ENCODE measurements at regions not wholly inside any gene's neighbourhood (a gene's known extent, or its start where the extent isn't known, plus 50 kb on each side); places are given as distances from the start of the nearest gene placed in this dataset.
"Not testable (repeated sequence)": the region's sequence is repeated elsewhere in the genome, so short reads cannot be mapped to it uniquely, and the experiment has no call there.

GRCh38 chr6:44023586-44024454 lies 103.4 kb downstream of the MRPL14 start:
- no peaks in the 10 kb centered on the region for H3K4me1 ChIP-seq (ENCODE audit: insufficient read depth, low read length)
- H3K27me3 ChIP-seq (ENCODE audit: insufficient read depth, low read length), result peaks cover 4% of the 10 kb centered on the region
- no peak overlapping the region for H3K4me3 ChIP-seq (ENCODE audit: low read length)
- H3K9me3 ChIP-seq (ENCODE audit: low read length), result no peaks in the 10 kb centered on the region
- no peaks in the 10 kb centered on the region for H3K36me3 ChIP-seq (ENCODE audit: insufficient read depth, low read length)
- H2AFZ ChIP-seq (ENCODE audit: low read depth, low read length), result no peak overlapping the region

- peaks cover 4% of the 10 kb centered on the region for H3K27me3 ChIP-seq (ENCODE audit: insufficient read depth, low read length)
- H3K4me1 ChIP-seq (ENCODE audit: insufficient read depth, low read length), result no peaks in the 10 kb centered on the region
- no peak overlapping the region for H3K4me3 ChIP-seq (ENCODE audit: low read length)
- H3K9me3 ChIP-seq (ENCODE audit: low read length), result no peaks in the 10 kb centered on the region
- H2AFZ ChIP-seq (ENCODE audit: low read depth, low read length), result no peak overlapping the region
- H3K36me3 ChIP-seq (ENCODE audit: insufficient read depth, low read length), result no peaks in the 10 kb centered on the region
Observed at GRCh38 chr6:44022671-44023352, 104.4 kb downstream of the MRPL14 start.

GRCh38 chr6:44022296-44022661 lies 105.0 kb downstream of the MRPL14 start:
- Histone ChIP-seq H2AFZ (ENCODE audit: low read depth, low read length) (no peak overlapping the region), H3K36me3 (ENCODE audit: insufficient read depth, low read length) (no peaks in the 10 kb centered on the region), H3K9me3 (ENCODE audit: low read length) (no peaks in the 10 kb centered on the region)

GRCh38 chr6:44021589-44022295 lies 105.5 kb downstream of the MRPL14 start:
- no peak overlapping the region for H2AFZ ChIP-seq (ENCODE audit: low read depth, low read length)
- H3K9me3 ChIP-seq (ENCODE audit: low read length), result no peaks in the 10 kb centered on the region
- H3K36me3 ChIP-seq (ENCODE audit: insufficient read depth, low read length), result no peaks in the 10 kb centered on the region
- H3K4me3 ChIP-seq (ENCODE audit: low read length), result no peak overlapping the region
- no peaks in the 10 kb centered on the region for H3K4me1 ChIP-seq (ENCODE audit: insufficient read depth, low read length)
- peaks cover 4% of the 10 kb centered on the region for H3K27me3 ChIP-seq (ENCODE audit: insufficient read depth, low read length)

More at GRCh38 chr6:44022296-44022661, 105.0 kb downstream of the MRPL14 start:
- H3K27me3 ChIP-seq (ENCODE audit: insufficient read depth, low read length), result peaks cover 4% of the 10 kb centered on the region
- H3K4me1 ChIP-seq (ENCODE audit: insufficient read depth, low read length), result no peaks in the 10 kb centered on the region
- H3K4me3 ChIP-seq (ENCODE audit: low read length), result no peak overlapping the region

- no peaks in the 10 kb centered on the region for H3K4me1 ChIP-seq (ENCODE audit: insufficient read depth, low read length)
- no peak overlapping the region for H2AFZ ChIP-seq (ENCODE audit: low read depth, low read length)
- H3K9me3 ChIP-seq (ENCODE audit: low read length), result no peaks in the 10 kb centered on the region
- H3K36me3 ChIP-seq (ENCODE audit: insufficient read depth, low read length), result no peaks in the 10 kb centered on the region
- peaks cover 4% of the 10 kb centered on the region for H3K27me3 ChIP-seq (ENCODE audit: insufficient read depth, low read length)
- no peak overlapping the region for H3K4me3 ChIP-seq (ENCODE audit: low read length)
Observed at GRCh38 chr6:44020664-44021425, 106.4 kb downstream of the MRPL14 start.

GRCh38 chr6:44020148-44020547 lies 107.1 kb downstream of the MRPL14 start:
- H3K4me1 ChIP-seq (ENCODE audit: insufficient read depth, low read length), result no peaks in the 10 kb centered on the region
- no peaks in the 10 kb centered on the region for H3K36me3 ChIP-seq (ENCODE audit: insufficient read depth, low read length)
- H3K9me3 ChIP-seq (ENCODE audit: low read length), result no peaks in the 10 kb centered on the region
- H2AFZ ChIP-seq (ENCODE audit: low read depth, low read length), result no peak overlapping the region
- no peak overlapping the region for H3K4me3 ChIP-seq (ENCODE audit: low read length)
- peaks cover 4% of the 10 kb centered on the region for H3K27me3 ChIP-seq (ENCODE audit: insufficient read depth, low read length)

- H3K27me3 ChIP-seq (ENCODE audit: insufficient read depth, low read length); H3K4me3 ChIP-seq (ENCODE audit: low read length); H2AFZ ChIP-seq (ENCODE audit: low read depth, low read length): not testable (repeated sequence)
Observed at GRCh38 chr6:44017307-44017706, 109.9 kb downstream of the MRPL14 start.

GRCh38 chr6:44016131-44016870 lies 111.0 kb downstream of the MRPL14 start:
- Histone ChIP-seq H3K9me3 (ENCODE audit: low read length) (no peaks in the 10 kb centered on the region), H2AFZ (ENCODE audit: low read depth, low read length) (no peak overlapping the region), H3K27me3 (ENCODE audit: insufficient read depth, low read length) (peaks cover 9% of the 10 kb centered on the region), H3K4me3 (ENCODE audit: low read length) (no peak overlapping the region), H3K4me1 (ENCODE audit: insufficient read depth, low read length) (no peaks in the 10 kb centered on the region), H3K36me3 (ENCODE audit: insufficient read depth, low read length) (no peaks in the 10 kb centered on the region)

More at GRCh38 chr6:44017307-44017706, 109.9 kb downstream of the MRPL14 start:
- H3K36me3 ChIP-seq (ENCODE audit: insufficient read depth, low read length); H3K9me3 ChIP-seq (ENCODE audit: low read length); H3K4me1 ChIP-seq (ENCODE audit: insufficient read depth, low read length): not testable (repeated sequence)

- H3K27me3 ChIP-seq (ENCODE audit: insufficient read depth, low read length), result peaks cover 27% of the 10 kb centered on the region
- no peak overlapping the region for H2AFZ ChIP-seq (ENCODE audit: low read depth, low read length)
- H3K9me3 ChIP-seq (ENCODE audit: low read length), result no peaks in the 10 kb centered on the region
- no peak overlapping the region for H3K4me3 ChIP-seq (ENCODE audit: low read length)
- H3K36me3 ChIP-seq (ENCODE audit: insufficient read depth, low read length), result no peaks in the 10 kb centered on the region
- H3K4me1 ChIP-seq (ENCODE audit: insufficient read depth, low read length), result no peaks in the 10 kb centered on the region
Observed at GRCh38 chr6:44012078-44012493, 115.2 kb downstream of the MRPL14 start.

- Histone ChIP-seq H3K4me3 (ENCODE audit: low read length) (no peak overlapping the region), H2AFZ (ENCODE audit: low read depth, low read length) (no peak overlapping the region), H3K4me1 (ENCODE audit: insufficient read depth, low read length) (no peaks in the 10 kb centered on the region), H3K9me3 (ENCODE audit: low read length) (no peaks in the 10 kb centered on the region), H3K36me3 (ENCODE audit: insufficient read depth, low read length) (no peaks in the 10 kb centered on the region), H3K27me3 (ENCODE audit: insufficient read depth, low read length) (peaks cover 31% of the 10 kb centered on the region)
Observed at GRCh38 chr6:44011350-44011920, 115.8 kb downstream of the MRPL14 start.

GRCh38 chr6:44010411-44011349 lies 116.6 kb downstream of the MRPL14 start:
- no peak overlapping the region for H3K4me3 ChIP-seq (ENCODE audit: low read length)
- no peaks in the 10 kb centered on the region for H3K36me3 ChIP-seq (ENCODE audit: insufficient read depth, low read length)
- no peaks in the 10 kb centered on the region for H3K4me1 ChIP-seq (ENCODE audit: insufficient read depth, low read length)
- no peaks in the 10 kb centered on the region for H3K9me3 ChIP-seq (ENCODE audit: low read length)
- H3K27me3 ChIP-seq (ENCODE audit: insufficient read depth, low read length), result peaks cover 34% of the 10 kb centered on the region
- no peak overlapping the region for H2AFZ ChIP-seq (ENCODE audit: low read depth, low read length)

Data from neuron (in vitro differentiated cells).